Mucosa of descending colon (tissue), 3 donors: ENCODE measurements at regions not wholly inside any gene's neighbourhood (a gene's known extent, or its start where the extent isn't known, plus 50 kb on each side); places are given as distances from the start of the nearest gene placed in this dataset.
A peak's percentile ranks its signal among the peaks of the same experiment; 100 is the strongest.

Experiments used
- ATAC-seq: fragments of 200-7000 bp; cut with Tn5 transposase; one replicate; pipeline ENCODE4 v1.9.1; 2020; ENCODE audit warnings: mild to moderate bottlenecking, moderate library complexity
- DNase-seq, 3 donors: peaks; one replicate each; pipeline ENCODE4 v3.0.0-alpha.2; 2020
- H3K36me3 ChIP-seq: fragments of 200-600 bp; one replicate; pipeline ENCODE4 v1.8.0; 2021; ENCODE audit warnings: low read depth, mild to moderate bottlenecking
- H3K4me1 ChIP-seq: fragments of 200-600 bp; one replicate; pipeline ENCODE4 v1.8.0; 2021; ENCODE audit warnings: low read depth, mild to moderate bottlenecking
- H3K4me3 ChIP-seq: fragments of 200-600 bp; one replicate; pipeline ENCODE4 v1.8.0; 2021; ENCODE audit warnings: mild to moderate bottlenecking
- H3K9me3 ChIP-seq: fragments of 200-600 bp; one replicate; pipeline ENCODE4 v1.8.0; 2021; ENCODE audit warnings: mild to moderate bottlenecking
- intact Hi-C, 2 donors: fragments of 100-400 bp; cut with DNase I in 1 of 2; cut with micrococcal nuclease in 1 of 2; formaldehyde crosslinking; loops; one replicate each; pipeline versions ENCODE4 v1.11.0 to v1.11.1; 2022; cut with DNase I, micrococcal nuclease
- TF ChIP-seq, protein P1 (sequence below): fragments of 200-600 bp; IDR thresholded peaks from one replicate; pipeline ENCODE4 v1.8.0; 2022; ENCODE audit warnings: antibody characterized with exemption, mild to moderate bottlenecking
- donor health status: DM: no; HTN: no; CAD: no; lungs with moderate emphysema.
- donor health status: DM: no; HTN: no; CAD: no.
- donor health status: DM: no; HTN: yes; CAD: no.

DNA sequence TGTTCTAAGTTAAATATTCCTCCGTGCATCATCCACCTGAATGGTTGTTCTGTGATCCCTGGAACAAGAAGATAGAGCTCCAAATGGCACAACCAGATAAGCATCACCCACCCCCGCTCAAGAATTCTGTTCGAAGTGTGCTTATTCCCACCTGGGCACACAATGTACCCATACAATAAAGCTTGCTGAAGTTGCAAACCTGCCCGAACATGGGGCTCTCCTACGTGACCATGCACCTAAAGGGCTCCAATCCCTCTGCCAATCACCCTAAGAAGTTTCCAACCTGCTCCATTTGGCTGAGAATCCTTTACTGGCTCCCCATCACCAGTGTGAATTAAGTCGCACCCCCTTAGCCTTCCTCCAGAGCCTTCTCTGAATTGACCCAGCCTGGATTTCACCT lies 1157.4 kb downstream of the TBC1D22A start:
- TF ChIP-seq, protein P1, sequence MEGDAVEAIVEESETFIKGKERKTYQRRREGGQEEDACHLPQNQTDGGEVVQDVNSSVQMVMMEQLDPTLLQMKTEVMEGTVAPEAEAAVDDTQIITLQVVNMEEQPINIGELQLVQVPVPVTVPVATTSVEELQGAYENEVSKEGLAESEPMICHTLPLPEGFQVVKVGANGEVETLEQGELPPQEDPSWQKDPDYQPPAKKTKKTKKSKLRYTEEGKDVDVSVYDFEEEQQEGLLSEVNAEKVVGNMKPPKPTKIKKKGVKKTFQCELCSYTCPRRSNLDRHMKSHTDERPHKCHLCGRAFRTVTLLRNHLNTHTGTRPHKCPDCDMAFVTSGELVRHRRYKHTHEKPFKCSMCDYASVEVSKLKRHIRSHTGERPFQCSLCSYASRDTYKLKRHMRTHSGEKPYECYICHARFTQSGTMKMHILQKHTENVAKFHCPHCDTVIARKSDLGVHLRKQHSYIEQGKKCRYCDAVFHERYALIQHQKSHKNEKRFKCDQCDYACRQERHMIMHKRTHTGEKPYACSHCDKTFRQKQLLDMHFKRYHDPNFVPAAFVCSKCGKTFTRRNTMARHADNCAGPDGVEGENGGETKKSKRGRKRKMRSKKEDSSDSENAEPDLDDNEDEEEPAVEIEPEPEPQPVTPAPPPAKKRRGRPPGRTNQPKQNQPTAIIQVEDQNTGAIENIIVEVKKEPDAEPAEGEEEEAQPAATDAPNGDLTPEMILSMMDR = no peak
- DNase-seq (no peak), ATAC-seq (no peak)
- no peaks in the 10 kb centered on the region for H3K36me3 ChIP-seq
- H3K4me1 ChIP-seq = no peaks in the 10 kb centered on the region
- no peaks in the 10 kb centered on the region for H3K9me3 ChIP-seq
- intact Hi-C loops = no loop called here
- H3K4me3 ChIP-seq = no peak overlapping the region

DNA sequence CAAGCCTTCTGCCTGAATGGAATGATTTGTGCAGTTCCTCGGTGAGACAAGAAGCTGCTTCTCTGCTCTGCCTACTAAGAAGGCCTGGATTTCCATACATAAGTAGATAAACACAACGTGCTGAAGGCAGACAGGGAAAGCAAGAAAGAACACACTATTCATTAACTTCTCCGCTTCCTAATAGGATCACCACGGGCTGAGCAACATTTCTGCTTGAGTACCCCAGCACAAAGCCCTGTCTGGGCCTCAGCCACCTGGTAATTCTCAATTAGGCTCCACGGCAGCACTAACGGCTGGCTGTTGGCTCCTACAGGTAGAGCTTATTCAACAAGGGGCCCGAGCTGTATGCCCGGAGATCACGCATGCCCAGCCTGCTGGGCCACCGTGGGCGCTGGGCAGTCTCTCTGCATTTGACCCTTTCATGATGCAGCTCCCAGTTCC lies 1156.6 kb downstream of the TBC1D22A start:
- ATAC-seq = no peak
- TF ChIP-seq, protein P1 = no peak
- intact Hi-C loops = no loop called here

DNA sequence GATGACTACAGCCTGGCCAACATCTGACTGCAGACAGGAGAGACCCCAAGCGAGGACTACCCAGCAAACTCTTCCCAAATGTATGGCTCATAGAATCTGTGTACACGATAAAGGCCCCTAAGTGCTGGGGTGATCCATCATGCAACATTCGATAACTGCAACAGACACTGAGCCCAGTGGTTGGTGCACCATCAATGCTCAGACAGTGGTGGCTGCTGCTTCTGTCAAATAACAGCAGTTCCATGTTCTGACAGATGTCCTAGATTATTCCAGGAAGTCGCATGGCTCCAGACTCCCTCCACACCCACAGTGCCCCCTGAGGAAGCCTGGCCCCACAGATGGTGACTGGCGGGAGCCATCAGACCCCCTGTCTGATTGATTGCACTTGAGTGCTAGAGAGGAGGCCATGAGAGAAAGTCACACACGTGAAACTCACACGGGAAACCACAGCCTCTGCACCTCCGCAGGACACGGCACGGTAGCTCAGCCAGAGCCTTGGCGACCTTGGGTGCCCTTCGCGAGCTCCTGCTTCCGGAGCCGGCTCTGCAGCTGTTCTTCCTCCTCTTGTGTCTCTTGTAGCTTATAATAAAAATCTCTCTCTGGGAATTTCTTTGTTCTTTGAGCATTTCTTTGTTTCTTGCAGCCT lies 1155.9 kb downstream of the TBC1D22A start:
- Histone ChIP-seq H3K36me3 (no peaks in the 10 kb centered on the region), H3K4me1 (no peaks in the 10 kb centered on the region), H3K9me3 (no peaks in the 10 kb centered on the region), H3K4me3 (no peak overlapping the region)
- peak; percentile 41 for ATAC-seq
- no peak for DNase-seq
- TF ChIP-seq, protein P1 = no peak
- intact Hi-C loops = no loop called here

More for the DNA sequence above, 1156.6 kb downstream of the TBC1D22A start:
- Histone ChIP-seq H3K9me3 (no peaks in the 10 kb centered on the region), H3K4me3 (no peak overlapping the region), H3K36me3 (no peaks in the 10 kb centered on the region), H3K4me1 (no peaks in the 10 kb centered on the region)
- DNase-seq = no peak

DNA sequence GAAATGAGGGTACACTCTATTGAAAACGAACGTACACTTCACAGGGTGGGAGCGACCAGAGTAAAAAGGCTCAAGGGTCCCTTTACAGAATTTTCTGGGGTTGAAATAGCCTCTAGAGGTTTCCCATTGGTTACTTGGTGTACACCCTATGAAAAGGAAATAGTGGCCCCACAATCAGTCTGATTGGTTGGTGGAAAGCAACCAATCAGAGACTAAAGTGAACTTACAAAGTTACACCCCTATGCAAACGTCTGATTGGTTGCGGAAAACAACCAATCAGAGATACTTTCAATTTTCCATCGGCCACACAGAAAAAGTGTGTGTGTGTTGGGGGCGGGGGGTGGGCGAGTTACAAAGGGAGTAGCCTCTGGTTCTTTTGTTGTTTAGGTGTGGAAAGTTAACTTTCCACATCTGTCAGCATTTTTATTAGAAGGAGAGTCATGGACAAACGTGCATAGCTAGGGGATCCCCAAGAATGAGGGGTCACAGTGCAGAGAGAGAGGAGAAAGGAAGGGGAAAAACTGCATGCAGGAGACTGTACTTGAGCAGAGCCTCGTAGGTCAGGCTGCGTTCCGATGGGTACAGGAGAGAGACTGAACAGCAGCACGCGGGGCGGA lies 1152.1 kb downstream of the TBC1D22A start:
- H3K4me3 ChIP-seq = no peak overlapping the region
- ATAC-seq (no peak), DNase-seq (no peak)
- no peaks in the 10 kb centered on the region for H3K36me3 ChIP-seq
- no peaks in the 10 kb centered on the region for H3K4me1 ChIP-seq
- H3K9me3 ChIP-seq = peaks cover 8% of the 10 kb centered on the region
- TF ChIP-seq, protein P1 = no peak
- intact Hi-C loops = no loop called here

DNA sequence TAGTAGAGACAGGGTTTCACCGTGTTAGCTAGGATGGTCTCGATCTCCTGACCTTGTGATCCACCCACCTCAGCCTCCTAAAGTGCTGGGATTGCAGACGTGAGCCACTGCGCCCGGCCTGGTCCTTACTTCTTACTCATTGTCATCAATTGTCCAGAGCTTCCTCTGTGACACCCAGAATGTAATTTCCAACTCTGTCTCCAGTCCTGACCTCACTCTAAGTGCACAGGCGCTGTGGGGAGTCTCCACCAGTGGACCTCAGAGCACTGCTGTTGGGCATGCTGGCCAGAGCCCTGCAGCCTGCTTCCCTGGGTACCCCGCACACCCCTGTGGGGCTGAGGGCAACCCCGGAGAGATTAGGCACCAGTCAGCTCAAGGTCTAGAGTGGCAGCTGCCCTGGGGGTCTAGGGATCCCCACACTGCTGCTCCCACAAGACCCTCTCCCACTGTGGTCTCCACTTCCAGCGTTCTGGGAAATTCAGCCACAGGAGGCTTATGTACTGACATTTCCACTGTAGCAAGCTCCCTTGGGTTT lies 1140.3 kb downstream of the TBC1D22A start:
- TF ChIP-seq, protein P1 = no peak
- Histone ChIP-seq H3K4me1 (no peaks in the 10 kb centered on the region), H3K36me3 (no peaks in the 10 kb centered on the region), H3K4me3 (no peak overlapping the region), H3K9me3 (no peaks in the 10 kb centered on the region)
- ATAC-seq = no peak
- intact Hi-C loops = no loop called here
- peak in 1 of 3 donors; percentile 27 for DNase-seq
